KMS-11 (cell line): ENCODE measurements at regions not wholly inside any gene's neighbourhood (a gene's known extent, or its start where the extent isn't known, plus 50 kb on each side); places are given as distances from the start of the nearest gene placed in this dataset.

ENCODE experiments used
- H2AFZ ChIP-seq: fragments of 200-600 bp; sonication (generic); 2 replicates; pipeline ENCODE4 v1.6.1; 2016; ENCODE audit warnings: antibody characterized with exemption, mixed run types, low read depth
- H3K27ac ChIP-seq: fragments of 200-600 bp; sonication (generic); 2 replicates; pipeline ENCODE4 v1.6.1; 2016; ENCODE audit warnings: mild to moderate bottlenecking, mixed run types
- H3K27me3 ChIP-seq: fragments of 200-600 bp; sonication (generic); 2 replicates; pipeline ENCODE4 v1.6.1; 2017; ENCODE audit warnings: mild to moderate bottlenecking, low read depth, mixed run types, moderate library complexity; ENCODE audit not compliant: insufficient read depth
- H3K36me3 ChIP-seq: fragments of 200-600 bp; sonication (generic); 2 replicates; pipeline ENCODE4 v1.6.1; 2017; ENCODE audit warnings: mild to moderate bottlenecking, mixed run types; ENCODE audit not compliant: insufficient read depth
- H3K4me1 ChIP-seq: fragments of 200-600 bp; sonication (generic); 2 replicates; pipeline ENCODE4 v1.6.1; 2016; ENCODE audit warnings: mild to moderate bottlenecking, low read depth, mixed run types; ENCODE audit not compliant: poor library complexity, severe bottlenecking
- H3K4me2 ChIP-seq: fragments of 200-600 bp; sonication (generic); 2 replicates; pipeline ENCODE4 v1.7.0; 2016; ENCODE audit warnings: mild to moderate bottlenecking, mixed run types
- H3K4me3 ChIP-seq: fragments of 200-600 bp; sonication (generic); IDR thresholded peaks from 2 replicates; pipeline ENCODE4 v1.6.1; 2017; ENCODE audit warnings: low read depth, low read length, mixed read lengths; ENCODE audit not compliant: insufficient read depth
- H3K79me2 ChIP-seq: fragments of 200-600 bp; sonication (generic); 2 replicates; pipeline ENCODE4 v1.6.1; 2016; ENCODE audit warnings: low read depth, mixed run types; ENCODE audit not compliant: insufficient read depth
- H3K9ac ChIP-seq: fragments of 200-600 bp; sonication (generic); 2 replicates; pipeline ENCODE4 v1.6.1; 2016; ENCODE audit warnings: mild to moderate bottlenecking, mixed run types
- H4K20me1 ChIP-seq: fragments of 200-600 bp; sonication (generic); 2 replicates; pipeline ENCODE4 v1.6.1; 2016; ENCODE audit warnings: mild to moderate bottlenecking, mixed run types; ENCODE audit not compliant: insufficient read depth
- CTCF ChIP-seq: fragments of 200-600 bp; sonication (generic); conservative IDR thresholded peaks from 2 replicates; pipeline ENCODE4 v1.6.1; 2017; ENCODE audit warnings: low read depth, mild to moderate bottlenecking, antibody characterized with exemption, low read length, moderate library complexity, mixed read lengths

GRCh38 chr16:62391134-62391533 is 354.9 kb upstream of the CDH8 start:
- no peak overlapping the region for H3K4me2 ChIP-seq
- no peaks in the 10 kb centered on the region for H3K4me1 ChIP-seq
- no peaks in the 10 kb centered on the region for H3K27me3 ChIP-seq
- no peaks in the 10 kb centered on the region for H3K79me2 ChIP-seq
- H3K4me3 ChIP-seq: no peak overlapping the region
- H3K36me3 ChIP-seq: no peaks in the 10 kb centered on the region
- no peak for TF ChIP-seq CTCF
- H3K27ac ChIP-seq: no peak overlapping the region
- no peak overlapping the region for H3K9ac ChIP-seq
- no peaks in the 10 kb centered on the region for H4K20me1 ChIP-seq
- no peak overlapping the region for H2AFZ ChIP-seq

GRCh38 chr16:62390214-62390613 is 354.0 kb upstream of the CDH8 start:
- Histone ChIP-seq H3K27ac (no peak overlapping the region), H3K4me1 (no peaks in the 10 kb centered on the region), H3K27me3 (no peaks in the 10 kb centered on the region), H3K4me2 (no peak overlapping the region), H4K20me1 (no peaks in the 10 kb centered on the region), H3K4me3 (no peak overlapping the region), H3K36me3 (no peaks in the 10 kb centered on the region), H3K79me2 (no peaks in the 10 kb centered on the region), H2AFZ (no peak overlapping the region), H3K9ac (no peak overlapping the region)
- no peak for TF ChIP-seq CTCF

GRCh38 chr16:62386411-62386810 is 350.2 kb upstream of the CDH8 start:
- Histone ChIP-seq H3K27ac (no peak overlapping the region), H3K27me3 (no peaks in the 10 kb centered on the region), H2AFZ (no peak overlapping the region), H4K20me1 (no peaks in the 10 kb centered on the region), H3K4me3 (no peak overlapping the region), H3K4me2 (no peak overlapping the region), H3K9ac (no peak overlapping the region), H3K79me2 (no peaks in the 10 kb centered on the region), H3K36me3 (no peaks in the 10 kb centered on the region), H3K4me1 (no peaks in the 10 kb centered on the region)
- TF ChIP-seq CTCF: no peak

- H3K79me2 ChIP-seq: no peaks in the 10 kb centered on the region
- H2AFZ ChIP-seq: no peak overlapping the region
- no peak overlapping the region for H3K9ac ChIP-seq
- no peaks in the 10 kb centered on the region for H3K4me1 ChIP-seq
- no peaks in the 10 kb centered on the region for H4K20me1 ChIP-seq
- H3K27ac ChIP-seq: no peak overlapping the region
- no peak for TF ChIP-seq CTCF
- no peaks in the 10 kb centered on the region for H3K36me3 ChIP-seq
- no peak overlapping the region for H3K4me3 ChIP-seq
- H3K4me2 ChIP-seq: no peak overlapping the region
- H3K27me3 ChIP-seq: no peaks in the 10 kb centered on the region
Measured at GRCh38 chr16:62383941-62384340, 347.7 kb upstream of the CDH8 start.

- H3K4me1 ChIP-seq: no peaks in the 10 kb centered on the region
- no peaks in the 10 kb centered on the region for H3K79me2 ChIP-seq
- no peak overlapping the region for H3K4me3 ChIP-seq
- H3K27ac ChIP-seq: no peak overlapping the region
- H3K27me3 ChIP-seq: no peaks in the 10 kb centered on the region
- no peak overlapping the region for H3K9ac ChIP-seq
- no peak for TF ChIP-seq CTCF
- no peaks in the 10 kb centered on the region for H4K20me1 ChIP-seq
- H3K4me2 ChIP-seq: no peak overlapping the region
- no peaks in the 10 kb centered on the region for H3K36me3 ChIP-seq
- H2AFZ ChIP-seq: no peak overlapping the region
Measured at GRCh38 chr16:62370445-62370844, 334.2 kb upstream of the CDH8 start.
